HG03457 (cell line): ENCODE measurements at regions not wholly inside any gene's neighbourhood (a gene's known extent, or its start where the extent isn't known, plus 50 kb on each side); places are given as distances from the start of the nearest gene placed in this dataset.

ENCODE experiments used
- ATAC-seq: cut with Tn5 transposase; IDR thresholded peaks from one replicate; pipeline ENCODE4 v1.9.1; 2021; ENCODE audit warnings: moderate number of reproducible peaks; ENCODE audit not compliant: unreplicated experiment

DNA sequence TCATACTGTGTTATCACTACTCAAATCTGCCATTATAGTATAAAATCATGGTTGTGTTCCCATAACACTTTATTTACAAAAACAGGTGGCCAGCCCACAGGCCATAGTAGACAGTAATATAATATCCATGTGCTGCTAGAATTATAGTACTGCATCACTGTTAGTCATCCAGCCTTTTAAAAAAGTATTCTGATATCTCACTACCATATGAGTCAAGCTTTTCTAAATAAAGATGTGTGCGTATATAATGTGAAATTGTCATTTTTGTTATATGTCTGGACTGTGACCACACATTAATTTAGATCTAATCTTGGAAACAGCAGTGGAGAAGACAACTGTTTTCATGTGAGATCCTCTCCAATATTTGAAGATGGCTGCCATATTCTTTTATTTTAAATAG is 1049.1 kb upstream of the GOT2 start:
- no peak for ATAC-seq

DNA sequence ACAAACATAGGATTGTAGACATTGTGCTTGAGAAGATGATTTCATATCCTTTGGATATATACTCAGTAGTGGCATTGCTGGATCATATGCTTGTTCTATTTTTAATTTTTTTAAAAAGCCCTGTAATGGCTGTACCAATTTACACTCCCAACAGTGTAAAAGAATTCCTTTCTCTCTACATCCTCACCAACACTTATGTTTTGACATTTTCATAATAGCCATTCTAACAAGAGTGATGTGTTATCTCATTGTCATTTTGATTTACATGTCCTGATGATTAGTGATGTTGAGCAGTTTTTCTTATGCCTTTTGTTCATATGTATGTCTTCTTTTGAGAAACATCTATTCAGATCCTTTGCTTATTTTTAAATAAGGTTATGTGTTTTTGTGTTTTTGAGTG is 1039.2 kb upstream of the GOT2 start:
- ATAC-seq: no peak

DNA sequence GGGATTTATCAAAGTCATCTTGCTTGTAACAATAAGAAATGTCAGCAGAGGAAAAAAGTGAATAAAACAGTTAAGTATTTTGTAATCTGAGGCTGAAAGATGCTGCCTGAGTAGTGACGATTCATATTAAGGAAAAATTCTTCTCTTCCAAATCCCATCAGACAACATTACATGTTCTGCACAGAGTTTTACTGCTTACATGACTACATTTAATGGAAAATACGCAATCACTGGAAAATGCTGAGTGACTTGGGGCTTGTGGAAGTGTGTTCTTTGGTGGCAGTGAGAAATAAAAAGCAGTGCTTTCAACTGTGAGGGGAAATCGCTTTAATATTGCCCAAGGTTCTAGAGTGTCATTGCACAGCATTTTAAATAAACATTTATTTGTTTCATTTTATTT is 1025.2 kb upstream of the GOT2 start:
- ATAC-seq: no peak

DNA sequence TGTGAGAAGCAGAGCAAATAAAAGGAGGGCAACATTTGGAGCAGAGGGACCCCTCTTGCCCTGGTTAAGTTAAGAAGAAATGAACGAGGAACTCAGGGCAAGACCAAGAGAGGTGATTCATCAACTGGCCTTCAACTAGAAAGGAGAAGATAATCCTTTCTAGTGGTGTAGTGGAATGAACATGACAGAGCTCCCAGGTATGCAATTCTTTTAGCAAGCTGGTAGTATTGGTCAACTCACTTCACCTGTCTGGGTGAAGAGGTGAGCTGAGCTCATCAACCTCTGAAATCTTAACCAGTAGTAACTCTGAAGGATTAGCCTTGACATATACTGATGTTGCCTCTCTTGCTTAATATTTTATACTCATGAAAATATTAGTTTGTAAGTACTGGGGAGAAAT is 1024.7 kb upstream of the GOT2 start:
- ATAC-seq: no peak

DNA sequence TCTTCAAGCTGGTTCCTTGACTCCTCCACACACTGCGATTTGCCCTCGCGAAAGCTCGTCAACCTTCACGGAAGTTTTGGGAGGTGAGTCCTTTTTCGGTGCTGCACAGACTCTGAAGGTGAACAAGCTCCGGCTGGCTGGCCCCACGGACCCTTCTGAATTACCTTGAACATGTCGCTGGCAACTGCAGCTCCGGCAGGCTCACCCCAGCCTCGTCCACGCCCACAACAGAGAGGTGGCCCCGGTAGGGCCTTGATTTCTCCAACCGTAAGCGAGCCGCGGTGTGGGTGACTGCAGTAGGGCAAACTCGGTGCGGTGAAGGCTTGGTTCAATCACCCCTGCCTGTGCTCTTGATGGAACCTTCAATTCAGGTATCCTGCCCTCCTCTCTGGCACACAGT is 1020.7 kb upstream of the GOT2 start:
- no peak for ATAC-seq

DNA sequence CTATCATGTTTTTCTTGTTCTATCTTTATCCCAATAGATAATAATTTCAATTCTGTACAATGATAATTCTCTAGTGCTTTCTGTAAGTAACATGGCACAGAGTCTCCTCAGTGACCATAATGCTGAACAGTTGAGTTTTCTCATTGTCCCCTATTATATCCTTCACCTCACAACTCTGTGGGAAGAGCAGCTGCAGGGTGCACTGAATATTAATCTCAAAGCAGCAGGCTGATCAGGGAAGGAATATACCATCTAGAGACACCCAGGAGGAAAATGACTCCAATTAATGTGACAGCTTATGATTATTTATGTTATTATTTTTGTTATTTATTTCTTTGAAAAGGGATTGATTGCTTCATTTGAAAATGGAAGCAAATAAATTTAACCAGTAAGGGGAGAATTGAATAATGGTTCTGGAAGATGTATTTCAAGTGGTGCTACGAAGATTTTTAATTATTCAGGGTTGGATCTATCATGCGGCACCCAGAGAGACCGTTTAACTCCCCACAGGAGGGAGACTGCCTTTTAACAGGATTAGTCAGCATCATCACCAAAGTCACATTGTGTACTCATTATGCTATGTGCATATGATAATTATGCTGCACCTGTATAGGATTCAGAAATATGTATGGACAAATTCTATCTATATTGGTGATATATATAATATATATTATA is 1015.7 kb upstream of the GOT2 start:
- ATAC-seq: no peak

DNA sequence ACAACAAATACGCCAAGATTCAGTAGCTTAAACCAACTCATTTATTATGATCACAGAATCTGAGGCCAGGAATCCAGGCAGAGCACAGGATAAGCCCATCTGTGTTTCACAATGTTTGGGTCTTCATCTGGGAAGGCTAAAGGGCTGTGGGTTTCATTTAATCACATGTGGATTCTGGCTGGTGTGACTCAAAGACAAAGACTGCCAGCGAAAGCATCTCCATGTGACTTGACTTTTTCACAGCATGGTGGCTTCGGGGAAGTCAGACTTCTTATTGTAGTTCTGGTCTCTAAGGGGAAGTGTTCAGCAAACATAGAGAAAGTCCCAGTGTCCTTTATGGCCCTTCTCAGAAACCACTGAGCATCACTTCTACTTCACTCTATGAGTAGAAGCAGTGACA is 1014.4 kb upstream of the GOT2 start:
- no peak for ATAC-seq

DNA sequence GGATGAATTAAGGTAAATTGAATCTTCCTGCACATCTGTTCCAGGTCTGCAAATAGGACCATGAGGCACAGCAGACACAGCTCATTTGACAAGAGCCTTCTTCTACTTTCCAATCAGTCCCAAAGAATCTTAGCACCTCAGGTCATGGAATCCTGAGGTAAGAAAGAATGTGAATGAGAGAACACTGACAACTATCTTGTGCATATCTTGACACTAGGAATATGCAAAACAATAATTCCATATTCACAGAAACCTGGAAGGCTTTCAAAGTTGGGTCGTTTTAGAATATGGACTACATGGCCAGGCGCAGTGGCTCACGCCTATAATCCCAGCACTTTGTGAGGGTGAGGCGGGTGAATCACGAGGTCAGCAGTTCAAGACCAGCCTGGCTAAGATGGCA is 1009.4 kb upstream of the GOT2 start:
- no peak for ATAC-seq

DNA sequence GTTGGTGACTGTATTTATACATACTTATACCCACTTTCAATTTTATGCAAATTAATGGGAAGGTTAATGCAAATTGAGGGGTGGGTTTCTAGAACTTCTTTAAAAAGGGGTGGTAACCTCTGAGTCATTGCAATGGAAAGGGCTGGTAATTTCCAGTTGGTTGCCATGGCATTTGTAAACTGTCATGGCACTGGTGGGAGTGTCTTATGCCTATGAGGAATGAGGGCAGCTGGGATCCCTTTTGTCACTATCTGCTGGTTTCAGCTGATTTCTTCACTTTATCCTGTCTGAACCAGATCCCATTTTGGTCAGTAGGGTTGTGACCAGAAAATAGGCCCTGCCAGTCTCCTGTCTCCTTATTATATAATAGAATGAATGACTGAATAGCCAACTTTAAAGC is 1006.7 kb upstream of the GOT2 start:
- ATAC-seq: no peak

DNA sequence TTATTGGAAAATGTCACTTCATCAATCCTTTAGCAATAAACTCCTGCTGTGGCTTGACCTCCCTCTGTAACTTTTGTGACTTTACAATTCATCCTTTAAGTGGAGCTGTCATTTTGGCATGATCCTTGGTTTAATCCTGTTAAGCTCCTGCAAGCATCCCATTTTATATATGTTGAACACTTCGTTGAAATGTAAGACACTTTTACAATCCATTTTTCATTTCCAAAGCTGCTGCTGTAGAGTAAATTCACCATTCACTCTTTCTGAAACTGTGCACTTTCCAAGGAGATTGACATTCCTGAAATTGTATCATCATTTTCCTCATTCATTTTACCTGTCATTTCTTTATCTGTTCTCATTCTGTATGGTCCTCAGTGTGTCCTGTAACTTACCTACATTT is 1003.2 kb upstream of the GOT2 start:
- no peak for ATAC-seq

DNA sequence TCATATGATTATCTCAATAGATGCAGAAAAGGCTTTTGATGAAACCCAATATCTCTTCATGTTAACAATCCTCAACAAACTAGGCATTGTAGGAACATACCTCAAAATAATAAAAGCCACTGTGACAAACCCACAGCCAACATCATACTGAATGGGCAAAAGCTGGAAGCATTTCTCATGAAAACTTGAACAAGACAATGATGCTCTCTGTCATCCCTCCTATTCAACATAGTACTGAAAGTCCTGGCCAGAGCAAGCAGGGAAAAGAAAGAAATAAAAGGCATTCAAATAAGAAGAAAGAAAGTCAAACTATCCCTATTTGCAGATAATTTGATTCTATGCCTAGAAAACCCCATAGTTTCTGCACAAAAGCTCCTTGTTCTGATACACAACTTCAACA is 999.2 kb upstream of the GOT2 start:
- ATAC-seq: no peak

DNA sequence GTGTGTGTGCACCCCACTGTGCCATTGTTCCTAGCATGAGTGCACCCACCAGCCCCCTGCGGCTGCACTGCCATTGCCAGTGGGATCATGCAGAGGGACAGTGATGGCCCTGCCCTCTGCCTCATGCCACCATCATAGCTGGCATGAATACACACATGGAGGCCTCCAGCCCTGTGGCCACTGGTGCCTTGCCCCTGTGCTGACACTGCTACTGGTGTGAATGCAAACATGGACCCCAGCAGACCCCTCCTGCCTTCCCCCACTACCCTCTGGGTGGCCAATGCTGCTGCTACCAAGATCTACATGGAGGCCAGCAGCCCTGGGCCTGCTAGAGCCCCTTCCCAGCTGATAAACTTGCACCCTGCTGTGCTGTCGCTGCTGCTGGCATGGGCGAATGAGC is 995.5 kb upstream of the GOT2 start:
- ATAC-seq: no peak

DNA sequence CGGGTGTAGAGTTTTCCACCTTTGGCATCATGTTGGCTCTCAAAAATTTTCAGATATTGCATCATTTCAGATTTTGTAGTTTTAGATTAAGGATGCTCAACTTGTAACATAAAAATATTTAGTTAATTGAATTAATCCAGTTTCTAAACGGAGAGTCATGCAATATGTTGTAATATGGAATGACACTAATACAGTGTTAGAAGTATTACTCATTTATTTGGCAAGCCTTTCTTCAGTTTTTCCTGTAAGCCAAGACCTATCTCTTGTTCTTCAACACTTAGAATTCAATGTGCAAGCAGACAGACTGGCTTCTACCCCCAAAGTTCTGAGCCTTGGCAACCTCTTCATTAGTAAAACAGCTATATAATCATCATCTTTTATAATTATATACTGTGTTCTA is 985.0 kb upstream of the GOT2 start:
- ATAC-seq: no peak

DNA sequence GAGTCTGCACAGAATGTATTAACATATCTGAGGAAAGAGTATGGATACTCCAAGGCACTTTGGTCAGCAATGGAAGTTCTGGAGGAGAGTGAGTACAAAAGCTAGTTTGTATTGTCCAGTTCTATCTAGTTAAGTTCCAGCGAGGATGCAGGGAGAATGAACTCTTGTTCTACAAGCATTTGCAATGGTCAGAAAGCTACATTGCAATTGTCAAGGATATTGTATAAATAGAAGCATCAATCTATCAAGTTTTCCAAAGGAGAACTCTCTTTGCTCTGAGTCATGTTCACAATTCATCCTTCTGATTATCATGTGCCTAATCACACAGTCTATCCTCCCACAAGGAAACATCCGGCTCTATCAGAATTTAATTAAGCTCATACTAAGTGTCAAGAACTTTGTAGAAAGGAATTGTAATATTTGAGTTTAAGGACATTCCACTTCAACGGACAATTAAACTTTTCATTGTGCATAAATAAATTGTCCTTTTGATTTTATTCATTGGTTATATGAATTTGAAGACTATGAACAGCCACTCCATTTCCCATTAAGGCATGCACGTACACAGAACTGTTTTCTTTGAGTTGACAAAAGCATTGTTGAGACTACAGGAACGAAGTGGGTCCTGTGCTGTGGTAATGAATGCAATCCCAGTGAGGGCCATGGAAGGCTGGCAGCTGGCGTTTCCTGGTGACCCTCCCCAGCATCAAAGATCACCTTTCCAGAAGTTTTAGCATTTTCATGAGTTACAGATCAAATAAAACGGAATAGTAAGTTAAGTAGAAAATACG is 973.5 kb upstream of the GOT2 start:
- no peak for ATAC-seq

DNA sequence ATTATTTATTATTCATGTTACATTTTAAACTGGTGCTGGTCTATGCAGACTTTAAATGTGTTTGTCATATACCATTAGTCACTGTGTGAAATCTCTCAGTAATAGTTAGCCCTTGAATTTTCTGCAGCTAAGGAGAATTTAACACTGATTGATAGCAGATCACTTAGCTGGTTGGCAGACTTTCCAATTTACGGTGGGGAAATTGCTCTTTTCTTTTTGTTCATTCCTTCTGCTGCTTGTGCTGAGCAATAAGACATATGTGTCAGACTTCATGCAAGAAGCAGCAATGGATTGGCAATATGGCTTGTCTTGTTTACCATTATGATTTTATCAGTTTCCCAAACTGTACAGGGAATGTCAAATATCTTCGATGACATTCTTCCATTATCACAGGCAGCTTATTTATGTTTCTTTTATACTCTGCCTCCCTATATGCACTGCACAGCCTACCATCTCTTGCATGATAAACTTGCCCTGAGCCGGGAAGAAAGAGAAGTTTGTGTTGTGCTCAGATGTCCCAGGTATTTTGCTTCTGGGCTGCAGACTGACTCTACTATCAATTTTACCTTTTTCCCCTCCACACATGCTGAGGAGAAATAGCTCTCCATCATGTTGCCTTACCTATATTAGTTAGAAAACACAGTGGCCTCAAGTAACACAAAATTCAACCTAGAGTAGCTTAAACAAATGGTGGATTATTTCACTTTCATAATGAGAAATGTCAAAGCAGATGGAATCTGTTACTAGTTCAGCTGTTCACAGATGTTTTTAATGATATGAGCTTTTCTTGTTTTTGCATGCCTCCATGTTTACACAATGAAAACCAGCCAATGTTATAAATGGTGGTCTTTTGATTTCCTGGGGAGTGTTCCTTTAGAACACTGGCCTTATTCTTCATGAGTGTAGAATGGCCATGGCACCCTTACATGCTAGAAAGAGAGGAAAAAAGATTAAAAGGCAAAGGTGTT is 968.1 kb upstream of the GOT2 start:
- ATAC-seq: no peak

DNA sequence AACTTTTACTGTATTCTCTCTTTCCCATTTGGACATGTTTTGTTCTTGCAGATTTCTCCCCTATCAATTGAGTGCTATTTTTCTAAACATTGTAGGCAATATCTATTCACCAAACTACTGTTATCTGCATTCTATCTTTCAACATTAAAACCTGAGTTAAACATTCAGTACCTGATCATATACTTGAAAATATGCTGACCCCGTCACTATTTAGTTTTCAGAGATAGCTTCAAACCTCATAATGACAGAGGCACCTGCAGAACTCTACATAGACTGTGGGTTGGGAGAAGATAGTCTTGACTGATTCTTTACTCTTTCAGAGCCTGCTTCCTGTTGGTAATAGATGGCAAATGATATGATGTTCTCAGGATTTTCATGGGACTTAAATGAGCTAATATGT is 965.7 kb upstream of the GOT2 start:
- no peak for ATAC-seq

DNA sequence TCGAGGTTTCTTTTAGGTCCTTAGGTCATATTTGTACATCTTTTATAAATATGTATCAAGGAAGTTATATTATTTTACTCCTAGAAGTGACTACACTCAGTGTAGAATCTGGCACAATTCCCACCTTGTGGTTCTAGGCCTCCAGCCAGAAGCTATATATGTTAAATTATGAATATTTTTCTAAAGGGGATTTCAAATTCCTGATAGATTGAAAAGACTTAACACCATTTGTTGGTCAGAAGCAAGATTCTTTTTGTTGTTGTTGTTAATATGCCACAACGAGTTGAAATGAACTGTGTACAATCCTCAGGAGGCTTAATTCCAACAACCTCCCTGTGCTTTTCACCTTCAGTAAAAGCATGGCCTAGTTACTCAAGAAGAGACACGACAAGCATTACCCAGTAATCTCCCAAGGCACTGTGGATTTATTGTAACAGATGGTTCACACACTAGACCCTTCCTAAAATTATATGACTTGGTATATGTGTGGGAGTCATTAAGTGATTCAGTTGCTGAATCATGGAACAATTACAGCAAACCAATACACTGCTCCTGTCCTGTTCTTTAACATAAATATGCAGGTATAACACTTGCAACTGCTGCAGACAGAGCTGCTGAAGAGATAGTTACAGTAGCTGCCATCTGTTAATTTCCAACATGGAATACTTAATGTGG is 964.4 kb upstream of the GOT2 start:
- no peak for ATAC-seq

DNA sequence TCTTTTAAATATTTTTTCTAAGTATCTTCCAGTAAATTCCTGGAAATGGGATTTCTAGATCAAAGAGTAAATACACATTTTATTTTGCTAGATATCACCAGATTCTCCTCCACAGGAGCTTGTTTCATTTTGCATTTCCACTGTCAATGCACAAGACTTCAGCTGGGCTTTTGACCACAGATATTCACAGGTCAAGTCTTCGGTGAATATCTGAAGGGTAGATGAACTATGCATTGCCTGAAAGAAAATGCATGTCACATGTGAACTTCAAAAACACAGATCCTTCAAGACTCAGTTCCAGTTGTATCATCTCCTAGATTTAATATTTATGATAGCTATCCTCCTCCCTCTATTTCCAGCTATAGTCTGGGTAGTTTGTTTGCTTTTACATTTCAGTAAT is 963.6 kb upstream of the GOT2 start:
- no peak for ATAC-seq

DNA sequence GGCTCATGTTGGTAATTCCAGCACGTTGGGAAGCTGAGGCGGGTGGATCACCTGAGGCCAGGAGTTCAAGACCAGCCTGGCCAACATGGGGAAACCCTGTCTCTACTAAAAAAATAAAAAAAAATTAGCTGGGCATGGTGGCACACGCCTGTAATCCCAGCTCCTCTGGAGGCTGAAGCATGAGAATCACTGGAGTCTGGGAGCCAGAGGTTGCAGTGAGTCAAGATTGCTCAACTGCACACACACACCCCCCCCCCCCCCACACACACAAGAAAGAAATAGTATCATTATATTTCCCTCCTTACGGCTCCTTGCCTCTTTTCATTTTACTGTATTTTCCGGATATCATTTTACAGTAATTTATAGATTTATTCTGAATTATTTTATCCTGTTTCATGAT is 963.1 kb upstream of the GOT2 start:
- no peak for ATAC-seq

DNA sequence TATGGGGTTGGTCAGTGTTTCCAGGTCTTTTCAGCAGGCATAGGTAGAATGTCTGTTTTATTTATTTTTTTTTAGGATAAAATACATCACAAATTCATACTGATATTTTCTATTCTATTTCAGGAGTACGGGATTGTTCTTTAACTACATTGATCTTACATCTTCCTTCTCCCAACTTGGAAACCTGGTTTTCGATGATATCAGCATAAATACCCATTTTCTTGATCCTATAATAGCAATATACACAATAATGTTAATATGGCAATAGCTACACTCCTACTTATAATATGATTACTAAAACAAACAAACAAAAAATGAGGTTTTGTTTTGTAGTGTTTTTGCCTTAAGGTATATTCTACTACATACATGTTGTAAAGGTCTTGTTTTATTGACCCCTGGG is 962.4 kb upstream of the GOT2 start:
- no peak for ATAC-seq

DNA sequence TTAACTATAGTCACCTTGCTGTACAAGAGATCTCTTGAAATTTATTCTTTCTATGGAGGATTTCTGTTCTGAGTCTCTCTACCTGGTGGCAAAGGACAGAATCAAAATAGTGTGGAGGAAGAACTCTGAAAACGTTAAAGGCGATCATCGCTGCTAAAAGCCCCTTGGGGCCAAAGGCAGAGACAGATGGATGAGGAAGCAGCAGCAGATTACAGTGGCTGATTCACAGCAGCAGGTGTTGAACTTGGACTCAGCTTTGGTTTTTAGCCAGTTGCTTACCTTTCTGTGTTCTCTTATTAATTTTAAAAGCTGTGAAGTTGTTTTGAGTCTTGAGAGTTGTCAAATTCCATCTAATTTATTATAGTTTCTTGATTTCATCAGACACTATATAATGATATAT is 956.1 kb upstream of the GOT2 start:
- ATAC-seq: no peak
